T-helper 1 cell (primary cell): ENCODE measurements at regions not wholly inside any gene's neighbourhood (a gene's known extent, or its start where the extent isn't known, plus 50 kb on each side); places are given as distances from the start of the nearest gene placed in this dataset.

Source experiments
- DNase-seq, 5 donors: peaks; one replicate each; pipeline ENCODE4 v3.0.0-alpha.2; 2012 to 2020

DNA sequence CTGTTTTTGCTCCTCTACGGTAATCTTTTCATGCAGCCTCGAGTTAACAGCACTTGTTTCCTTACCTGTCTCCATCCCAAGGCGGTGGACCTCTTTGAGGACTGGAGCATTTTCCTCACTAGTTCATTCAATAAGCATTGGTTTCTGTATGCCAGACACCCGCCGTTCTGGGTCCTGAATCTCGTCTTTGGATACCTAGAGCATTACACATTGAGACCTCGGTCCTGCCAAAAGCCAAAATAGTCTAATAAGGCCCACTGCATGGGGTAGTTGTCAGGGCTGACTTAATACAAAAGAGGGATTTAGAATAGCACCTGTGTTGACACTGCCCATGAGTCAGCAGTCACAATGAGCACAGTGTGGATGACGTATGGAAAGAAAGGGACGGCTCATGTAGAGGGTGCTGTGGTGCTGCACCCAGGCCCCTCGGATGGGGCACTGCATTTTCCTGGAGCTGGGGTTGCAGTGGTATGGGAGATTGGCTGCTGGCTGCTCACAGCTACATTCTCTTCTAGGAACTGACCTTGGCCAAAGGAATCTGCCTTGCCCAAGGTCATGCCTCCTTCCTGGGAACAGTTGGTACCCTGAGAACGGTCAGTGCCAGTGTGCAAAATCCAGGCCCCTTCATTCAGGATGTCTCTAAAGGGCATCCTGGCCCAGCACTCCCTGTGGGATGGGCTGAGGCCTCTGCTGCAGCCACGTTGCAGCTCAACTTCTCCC is 126.9 kb upstream of the NCK2 start:
- DNase-seq = no peak

GRCh38 chr2:105615305-105615704 is 129.4 kb upstream of the NCK2 start:
- DNase-seq = no peak

GRCh38 chr2:105611811-105612424 is 132.8 kb upstream of the NCK2 start:
- no peak for DNase-seq

DNA sequence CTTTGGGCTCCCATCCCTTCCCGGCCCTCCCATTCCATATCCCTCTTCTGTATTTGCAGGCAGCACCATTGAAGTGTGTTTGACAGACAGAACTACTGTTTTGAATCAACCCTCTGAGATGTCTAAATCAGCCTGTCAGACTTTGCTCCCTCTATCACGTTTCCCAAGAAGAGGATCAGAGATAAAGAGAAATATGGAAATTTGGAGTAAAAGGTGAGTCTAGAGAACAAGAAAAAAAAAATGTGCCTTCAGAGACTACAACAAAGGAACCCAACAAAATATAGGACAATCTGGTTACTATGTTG is 133.4 kb upstream of the NCK2 start:
- no peak for DNase-seq

GRCh38 chr2:105610576-105611332 is 134.0 kb upstream of the NCK2 start:
- no peak for DNase-seq

GRCh38 chr2:105609746-105610402 is 134.8 kb upstream of the NCK2 start:
- no peak for DNase-seq

GRCh38 chr2:105607920-105608504 is 136.7 kb upstream of the NCK2 start:
- DNase-seq = no peak

DNA sequence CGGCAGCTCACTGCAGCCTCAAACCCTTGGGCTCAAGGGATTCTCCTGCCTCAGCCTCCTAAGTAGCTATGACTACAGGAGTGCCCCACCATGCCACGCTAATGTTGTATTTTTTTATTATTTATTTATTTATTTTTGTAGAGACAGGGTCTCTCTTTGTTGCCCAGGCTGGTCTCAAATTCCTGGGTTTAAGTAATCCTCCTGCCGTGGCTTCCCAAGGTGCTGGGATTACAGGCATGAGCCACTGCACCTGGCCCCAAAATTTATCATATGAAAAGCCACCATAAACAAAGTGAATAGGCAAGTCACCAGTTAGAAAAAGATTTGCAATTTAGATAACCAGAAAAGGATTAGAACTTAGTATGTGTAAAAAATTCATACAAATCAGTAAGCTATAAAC is 138.6 kb upstream of the NCK2 start:
- DNase-seq = no peak

GRCh38 chr2:105604938-105605337 is 139.8 kb upstream of the NCK2 start:
- DNase-seq = no peak

GRCh38 chr2:105600949-105601794 is 143.5 kb upstream of the NCK2 start:
- no peak for DNase-seq

GRCh38 chr2:105600602-105600948 is 144.1 kb upstream of the NCK2 start:
- no peak for DNase-seq

GRCh38 chr2:105600037-105600442 is 144.7 kb upstream of the NCK2 start:
- DNase-seq = no peak

DNA sequence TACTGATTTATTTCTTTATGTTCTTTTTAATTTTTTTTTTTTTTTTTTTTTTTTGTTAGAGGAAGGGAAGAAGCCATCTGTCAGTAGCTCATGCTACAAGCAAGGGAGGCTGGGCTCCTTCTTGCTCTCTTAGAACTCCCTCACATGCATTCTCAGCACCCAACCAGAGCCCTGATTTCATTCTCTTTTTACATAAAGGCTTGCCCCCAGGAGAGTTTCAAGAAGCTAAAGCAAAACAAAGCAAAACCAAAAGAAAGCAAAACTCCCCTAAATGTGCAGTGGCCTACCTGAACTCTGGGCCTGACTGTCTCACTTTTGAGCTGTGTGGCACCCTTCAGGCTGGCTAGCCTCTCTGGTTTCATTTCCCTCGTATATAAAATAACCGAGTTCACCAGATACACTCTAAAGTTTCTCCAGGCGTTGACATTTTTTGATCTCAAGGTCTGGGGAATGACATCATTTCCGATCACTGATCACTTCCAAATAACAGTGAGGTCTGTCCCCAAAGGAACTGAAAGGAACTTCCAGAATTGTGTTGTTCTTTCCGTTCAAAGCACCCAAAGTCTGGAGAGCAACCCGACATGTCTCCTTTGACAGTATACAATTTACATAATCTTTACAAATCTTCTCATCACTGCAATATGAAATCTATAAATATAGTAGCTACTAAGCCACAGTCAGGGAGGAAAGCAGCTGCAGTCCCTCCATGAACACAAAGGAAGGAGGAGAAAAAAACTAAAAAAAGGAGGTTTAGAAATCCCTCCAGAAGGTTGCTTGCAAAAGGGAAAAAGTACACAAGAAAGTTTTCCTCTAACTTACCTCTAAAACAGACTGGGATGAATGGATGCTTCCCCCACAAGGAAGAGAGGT is 145.6 kb upstream of the NCK2 start:
- DNase-seq = no peak

- DNase-seq = no peak
These were observed 146.6 kb upstream of the NCK2 start for GRCh38 chr2:105597806-105598803.

DNA sequence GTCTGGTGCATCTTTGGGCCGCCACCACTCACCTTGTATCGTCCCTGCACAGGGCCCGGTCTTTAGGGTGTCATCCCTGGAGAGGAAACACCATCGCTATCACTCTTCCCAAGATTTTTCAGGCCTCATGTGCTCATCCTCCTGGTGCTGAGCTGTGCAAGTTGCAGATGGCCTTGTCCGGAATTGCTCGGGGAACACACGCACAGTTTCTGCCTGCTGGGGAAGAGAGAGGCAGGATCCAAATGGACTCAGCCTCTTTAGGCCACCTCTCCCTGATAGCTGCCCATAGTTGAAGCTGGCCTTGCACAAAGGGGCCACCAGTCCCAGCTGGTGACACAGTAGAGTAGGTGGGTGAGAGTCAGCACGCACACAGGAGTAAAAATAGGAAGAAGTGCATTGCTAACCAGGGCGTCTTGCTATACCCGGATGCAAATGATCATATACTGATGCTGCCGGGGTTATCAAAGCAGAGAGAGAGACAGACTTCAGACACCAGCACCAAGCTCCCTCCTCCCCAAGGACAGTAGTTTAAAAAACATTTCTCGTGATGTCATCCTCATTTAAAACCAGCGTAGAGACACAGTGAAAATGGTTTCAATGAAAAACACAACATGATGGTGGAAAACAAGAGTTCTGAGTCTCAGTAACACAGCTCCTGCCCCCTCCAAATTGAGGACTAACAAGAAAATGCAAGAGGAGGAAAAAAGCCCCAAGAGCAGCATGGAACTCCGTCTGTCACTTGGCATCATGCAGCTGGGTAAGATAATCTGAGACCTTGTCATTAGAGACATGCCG is 147.5 kb upstream of the NCK2 start:
- DNase-seq = no peak

DNA sequence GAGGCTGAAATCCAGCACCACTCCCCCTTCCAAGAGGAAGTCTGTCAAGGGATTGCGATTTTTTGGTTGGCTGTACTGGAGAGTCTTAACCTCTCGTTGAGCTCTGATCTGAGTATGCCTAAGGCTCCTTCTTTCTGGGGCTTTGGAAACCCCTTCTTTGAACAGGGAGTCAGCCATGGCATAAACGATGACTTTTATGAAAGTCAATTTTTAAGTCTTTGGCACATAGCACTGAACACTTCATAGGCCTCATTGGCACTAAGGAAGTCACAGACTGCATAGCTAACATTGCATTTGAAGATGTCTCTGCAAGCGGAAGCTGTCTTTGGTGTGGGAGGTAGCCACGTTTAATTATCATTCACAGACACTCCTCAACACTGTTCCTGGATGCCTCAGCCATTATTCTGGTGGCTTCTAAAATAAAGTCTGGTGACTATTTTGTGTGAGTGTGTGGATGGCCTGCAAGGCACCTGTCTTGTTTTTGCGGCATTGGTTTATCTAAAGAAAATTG is 148.2 kb upstream of the NCK2 start:
- no peak for DNase-seq

DNA sequence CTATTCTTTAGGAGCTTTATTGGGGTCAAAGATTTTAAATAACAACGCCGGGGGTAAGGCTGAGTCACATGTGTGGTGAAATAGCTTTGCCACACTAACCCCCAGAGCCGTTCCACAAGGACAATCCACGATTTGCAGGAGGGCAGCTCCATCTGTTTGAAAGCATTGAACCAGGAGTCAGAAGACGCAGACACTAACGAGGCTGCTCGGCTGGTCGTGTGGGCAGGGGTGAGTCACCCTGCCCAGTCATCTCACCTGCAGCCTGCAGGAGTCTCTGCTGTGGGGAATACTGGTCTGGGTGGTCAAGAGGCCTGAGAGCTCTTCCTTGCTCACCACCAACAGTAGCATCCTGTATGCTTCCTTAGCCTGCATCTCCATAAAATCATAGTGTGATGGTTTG is 149.2 kb upstream of the NCK2 start:
- no peak for DNase-seq

DNA sequence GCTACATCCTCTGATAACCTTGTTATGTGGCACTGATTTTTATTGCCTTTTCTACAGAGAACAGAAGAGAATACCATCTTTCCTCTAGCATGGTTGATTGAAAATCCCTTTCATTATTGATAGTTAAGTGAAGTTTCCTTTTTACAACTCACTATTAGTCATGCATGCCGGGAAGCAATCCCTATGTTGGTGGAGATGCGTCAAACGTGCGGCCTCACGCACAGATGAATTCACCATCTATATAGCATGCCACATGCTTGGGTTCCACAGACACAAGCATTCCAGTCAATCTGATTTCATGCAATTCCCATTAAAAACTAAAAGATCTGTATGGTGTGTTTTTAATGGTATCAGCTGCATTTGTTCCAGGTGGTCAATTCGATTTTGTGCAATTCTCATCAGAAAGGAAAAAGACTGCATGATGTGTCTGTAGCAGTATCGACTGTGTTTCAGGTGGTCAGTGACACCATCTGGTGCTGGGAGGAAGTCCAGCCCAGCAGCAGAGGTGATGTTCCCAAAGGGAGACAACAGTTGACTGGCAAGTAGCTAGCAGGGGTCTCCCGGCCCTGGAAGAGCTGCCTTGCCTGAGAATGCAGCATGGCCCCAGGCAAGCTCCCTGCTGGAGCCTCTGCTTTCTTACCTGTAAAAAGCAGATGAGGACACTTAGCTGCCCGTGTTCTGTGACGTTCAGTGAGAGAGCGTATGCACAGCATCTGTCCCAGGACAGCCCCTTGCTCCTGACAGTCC is 151.3 kb upstream of the NCK2 start:
- DNase-seq = no peak
